ENCODE measurements at regions not wholly inside any gene's neighbourhood (a gene's known extent, or its start where the extent isn't known, plus 50 kb on each side); places are given as distances from the start of the nearest gene placed in this dataset.

DNA sequence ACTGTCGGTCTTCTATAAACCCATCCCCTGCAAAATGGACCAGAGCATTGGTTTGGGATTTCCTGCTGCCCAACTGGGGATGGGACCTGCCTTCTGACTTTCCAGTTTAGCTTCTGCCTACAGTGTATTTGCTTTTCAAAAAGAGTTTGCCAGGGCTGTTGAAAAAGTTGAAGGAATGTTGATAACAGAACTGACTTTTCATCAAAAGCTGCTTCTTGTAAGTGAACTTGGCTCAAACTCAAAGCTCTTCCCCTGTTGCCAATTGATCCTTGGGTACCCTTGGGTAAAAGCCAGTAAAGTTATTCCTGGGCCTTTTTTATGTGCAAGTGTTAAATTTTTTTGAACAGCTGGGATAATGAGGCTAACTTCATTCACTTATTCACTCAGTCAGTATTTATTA lies 142.9 kb upstream of the SLC30A5 start:
- TF ChIP-seq, protein P1, sequence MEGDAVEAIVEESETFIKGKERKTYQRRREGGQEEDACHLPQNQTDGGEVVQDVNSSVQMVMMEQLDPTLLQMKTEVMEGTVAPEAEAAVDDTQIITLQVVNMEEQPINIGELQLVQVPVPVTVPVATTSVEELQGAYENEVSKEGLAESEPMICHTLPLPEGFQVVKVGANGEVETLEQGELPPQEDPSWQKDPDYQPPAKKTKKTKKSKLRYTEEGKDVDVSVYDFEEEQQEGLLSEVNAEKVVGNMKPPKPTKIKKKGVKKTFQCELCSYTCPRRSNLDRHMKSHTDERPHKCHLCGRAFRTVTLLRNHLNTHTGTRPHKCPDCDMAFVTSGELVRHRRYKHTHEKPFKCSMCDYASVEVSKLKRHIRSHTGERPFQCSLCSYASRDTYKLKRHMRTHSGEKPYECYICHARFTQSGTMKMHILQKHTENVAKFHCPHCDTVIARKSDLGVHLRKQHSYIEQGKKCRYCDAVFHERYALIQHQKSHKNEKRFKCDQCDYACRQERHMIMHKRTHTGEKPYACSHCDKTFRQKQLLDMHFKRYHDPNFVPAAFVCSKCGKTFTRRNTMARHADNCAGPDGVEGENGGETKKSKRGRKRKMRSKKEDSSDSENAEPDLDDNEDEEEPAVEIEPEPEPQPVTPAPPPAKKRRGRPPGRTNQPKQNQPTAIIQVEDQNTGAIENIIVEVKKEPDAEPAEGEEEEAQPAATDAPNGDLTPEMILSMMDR (IDR thresholded peaks at IDR 0.05; ENCODE audit: low read depth, low read length, poor library complexity, severe bottlenecking), result no peak
- no peak for TF ChIP-seq EZH2phosphoT487 (IDR thresholded peaks at IDR 0.05; ENCODE audit: borderline replicate concordance, low read length)

Measured in DOHH2 (cell line).